ENCODE measurements at regions not wholly inside any gene's neighbourhood (a gene's known extent, or its start where the extent isn't known, plus 50 kb on each side); places are given as distances from the start of the nearest gene placed in this dataset.
"Not testable (repeated sequence)": the region's sequence is repeated elsewhere in the genome, so short reads cannot be mapped to it uniquely, and the experiment has no call there.

DNA sequence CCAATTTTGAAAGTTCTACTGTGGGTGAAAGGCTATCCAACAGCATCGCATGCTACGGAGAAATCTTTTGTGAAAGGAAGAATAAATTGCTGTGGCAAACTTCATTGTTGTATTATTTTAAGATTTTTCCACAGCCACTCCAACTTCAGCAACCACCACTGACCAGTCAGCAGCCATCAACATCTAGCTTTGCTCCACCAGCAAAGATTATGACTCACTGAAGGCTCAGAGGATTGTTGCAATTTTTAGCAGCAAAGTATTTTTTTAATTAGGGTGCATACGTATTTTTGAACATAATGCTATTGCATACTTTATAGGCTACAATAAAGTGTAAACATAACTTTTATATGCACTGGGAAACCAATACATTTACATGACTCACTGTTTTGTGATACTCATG lies 493.5 kb downstream of the TFAP2A start:
- DNase-seq, result no peak

DNA sequence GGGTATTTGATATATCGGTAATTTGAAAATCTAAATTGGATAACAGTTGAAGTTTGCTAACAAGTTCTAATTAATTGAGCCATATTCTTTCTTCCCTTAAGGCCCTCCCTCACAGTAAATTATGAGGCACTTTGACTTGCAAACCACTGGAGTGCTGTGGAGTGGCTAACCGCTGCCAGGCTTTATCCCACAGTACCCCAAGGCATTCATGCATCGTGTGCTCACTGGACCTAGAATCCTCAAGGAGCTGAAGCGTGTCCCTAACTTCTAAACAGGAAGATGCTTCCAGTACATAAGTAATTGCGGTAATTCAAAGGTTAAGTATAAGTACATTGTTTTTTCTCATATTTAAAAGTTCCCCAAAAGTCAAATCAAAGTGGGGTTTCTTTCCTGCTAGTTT lies 499.9 kb downstream of the TFAP2A start:
- DNase-seq, result no peak

DNA sequence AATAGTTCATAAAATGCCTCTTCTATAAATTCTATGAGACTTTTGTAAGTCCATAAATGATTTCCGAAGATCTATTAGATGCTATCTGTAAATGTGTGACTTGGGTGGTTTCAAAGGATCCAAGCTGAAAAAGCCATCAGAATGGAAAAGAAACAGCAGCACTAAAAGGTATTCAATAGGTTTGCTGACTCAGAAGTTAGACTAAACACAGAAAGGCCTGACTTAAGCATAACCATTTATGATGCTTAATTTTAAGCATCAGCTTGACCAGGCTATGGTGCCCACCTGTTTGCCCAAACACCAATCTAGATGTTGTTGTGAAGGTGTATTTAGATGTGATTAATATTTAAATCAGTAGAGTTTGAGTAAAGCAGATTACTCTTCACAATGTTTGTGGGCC lies 513.5 kb downstream of the TFAP2A start:
- no peak for DNase-seq

DNA sequence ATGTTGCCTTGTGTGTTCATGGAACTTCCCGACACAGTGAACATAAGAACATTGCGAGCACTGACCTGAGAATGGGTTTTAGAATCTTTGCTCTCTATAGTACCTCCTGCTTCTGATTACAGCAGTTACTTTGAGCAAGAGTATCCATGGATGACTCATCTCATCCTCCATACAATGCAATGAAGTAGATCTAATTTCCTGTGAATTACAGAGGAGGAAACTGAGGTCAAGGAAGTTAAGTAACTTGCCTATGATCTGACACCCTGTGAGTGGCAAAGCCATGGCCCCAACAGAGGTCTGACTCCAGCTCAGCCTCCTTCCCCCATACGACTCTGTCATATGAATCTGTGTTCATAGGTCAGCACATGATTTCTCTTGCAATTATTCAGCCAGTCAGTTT lies 518.1 kb downstream of the TFAP2A start:
- no peak for DNase-seq

DNA sequence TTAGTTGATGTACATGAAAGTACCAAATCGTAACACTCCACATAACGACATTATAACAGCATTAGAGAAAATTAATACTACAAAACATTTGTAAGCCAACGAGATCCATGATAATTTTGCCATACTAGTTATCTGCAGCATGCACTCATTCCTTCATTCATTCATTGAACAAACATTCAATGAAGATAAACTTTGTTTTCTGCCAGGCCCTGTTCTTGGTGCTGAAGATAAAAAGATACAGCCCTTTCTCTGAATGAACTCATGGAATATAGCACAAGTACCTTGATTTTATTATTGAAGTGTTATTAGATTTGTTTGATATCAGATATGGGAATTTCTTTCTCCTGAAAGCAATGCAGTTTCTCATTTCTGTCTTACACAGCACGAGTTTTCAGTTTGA lies 524.0 kb downstream of the TFAP2A start:
- DNase-seq, result no peak

DNA sequence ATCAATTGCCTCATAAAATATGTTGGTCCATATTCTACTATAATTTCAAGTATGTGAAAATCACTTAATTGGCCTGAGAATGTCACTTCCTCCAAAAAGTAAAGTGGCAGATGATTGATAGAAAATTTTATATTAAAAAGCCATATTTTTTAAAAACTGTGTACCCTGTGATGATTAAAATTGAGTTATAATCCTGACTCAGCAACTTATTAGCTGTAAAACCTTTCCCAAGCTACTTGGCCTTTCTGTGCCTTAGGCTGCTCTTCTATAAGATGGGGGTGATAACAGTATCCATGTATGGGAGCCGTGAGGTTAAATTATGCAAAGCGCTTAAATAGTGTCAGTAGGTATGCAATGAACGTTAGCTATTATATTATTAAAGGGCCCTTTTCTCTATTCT lies 524.4 kb downstream of the TFAP2A start:
- no peak for DNase-seq

DNA sequence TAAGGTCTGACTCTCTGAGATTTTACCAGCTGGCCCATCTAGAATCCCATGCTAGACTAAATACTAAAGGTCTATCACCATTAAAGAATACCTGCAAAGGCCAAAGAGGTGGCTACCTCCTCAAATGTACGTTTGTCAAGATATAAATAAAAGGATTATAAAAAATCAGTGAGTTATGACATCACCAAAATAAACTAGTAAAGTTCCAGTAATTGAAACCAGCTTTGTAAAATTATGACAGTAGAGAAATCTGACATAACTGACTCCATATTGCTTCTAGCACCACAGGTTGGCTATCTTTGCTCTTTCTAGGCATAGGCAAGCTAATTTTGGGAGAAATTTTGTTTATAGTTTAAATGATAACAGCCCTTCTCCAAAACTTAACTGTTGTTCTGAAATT lies 536.3 kb downstream of the TFAP2A start:
- no peak for DNase-seq

DNA sequence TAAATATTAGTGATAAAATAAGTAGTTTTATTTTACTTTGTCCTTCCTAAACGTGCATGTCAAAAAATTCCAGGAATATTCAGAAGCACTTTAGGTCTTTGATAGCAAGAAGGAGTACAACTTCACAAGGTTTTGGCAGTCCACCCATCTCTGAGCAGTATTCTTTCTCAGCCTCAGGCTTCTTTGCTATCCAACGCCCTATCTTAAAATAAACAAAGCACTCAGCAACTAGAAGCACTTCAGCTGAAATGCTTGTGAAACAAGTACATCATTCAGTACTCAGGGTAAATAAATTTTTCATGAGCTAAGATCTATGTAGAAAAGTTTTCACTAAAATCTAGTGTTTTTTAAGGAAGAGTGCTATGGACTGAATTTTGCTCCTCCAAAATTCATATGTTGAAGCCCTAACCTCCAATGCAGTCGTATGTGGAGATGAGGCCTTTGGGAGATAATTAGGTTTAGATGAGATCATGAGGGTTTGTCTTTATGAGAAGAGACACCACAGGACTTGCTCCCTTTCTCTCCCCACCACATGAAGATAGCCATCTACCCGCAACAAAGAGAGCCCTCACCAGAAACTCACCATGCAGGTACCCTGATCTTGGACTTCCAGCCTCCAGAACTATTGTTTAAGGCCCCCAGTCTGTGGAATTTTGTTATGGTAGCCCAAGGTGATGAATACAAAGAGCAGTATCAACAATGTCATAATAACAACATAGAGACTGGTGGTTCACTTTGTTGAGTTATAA lies 539.1 kb downstream of the TFAP2A start:
- no peak for DNase-seq

DNA sequence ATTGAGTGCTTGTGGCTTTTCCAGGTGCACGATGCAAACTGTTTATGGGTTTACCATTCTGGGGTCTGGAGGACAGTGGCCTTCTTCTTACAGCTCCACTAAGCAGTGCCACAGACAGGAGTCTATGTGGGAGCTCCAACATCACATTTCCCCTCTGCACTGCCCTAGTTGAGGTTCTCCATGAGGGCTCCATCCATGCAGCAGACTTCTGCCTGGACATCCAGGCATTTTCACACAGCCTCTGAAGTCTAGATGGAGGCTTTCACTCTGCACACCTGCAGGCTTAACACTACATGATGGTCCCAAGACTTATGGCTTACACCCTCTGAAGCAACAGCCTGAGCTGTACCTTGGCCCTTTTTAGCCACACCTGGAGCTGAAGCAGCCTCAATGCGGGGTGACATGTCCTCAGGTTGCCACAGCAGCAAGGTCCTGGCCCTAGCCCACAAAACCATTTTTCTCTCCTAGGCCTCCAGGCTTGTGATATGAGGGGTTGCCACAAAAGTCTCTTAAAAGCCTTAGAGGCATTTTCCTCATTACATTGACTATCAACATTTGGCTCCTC lies 552.2 kb downstream of the TFAP2A start:
- no peak for DNase-seq

DNA sequence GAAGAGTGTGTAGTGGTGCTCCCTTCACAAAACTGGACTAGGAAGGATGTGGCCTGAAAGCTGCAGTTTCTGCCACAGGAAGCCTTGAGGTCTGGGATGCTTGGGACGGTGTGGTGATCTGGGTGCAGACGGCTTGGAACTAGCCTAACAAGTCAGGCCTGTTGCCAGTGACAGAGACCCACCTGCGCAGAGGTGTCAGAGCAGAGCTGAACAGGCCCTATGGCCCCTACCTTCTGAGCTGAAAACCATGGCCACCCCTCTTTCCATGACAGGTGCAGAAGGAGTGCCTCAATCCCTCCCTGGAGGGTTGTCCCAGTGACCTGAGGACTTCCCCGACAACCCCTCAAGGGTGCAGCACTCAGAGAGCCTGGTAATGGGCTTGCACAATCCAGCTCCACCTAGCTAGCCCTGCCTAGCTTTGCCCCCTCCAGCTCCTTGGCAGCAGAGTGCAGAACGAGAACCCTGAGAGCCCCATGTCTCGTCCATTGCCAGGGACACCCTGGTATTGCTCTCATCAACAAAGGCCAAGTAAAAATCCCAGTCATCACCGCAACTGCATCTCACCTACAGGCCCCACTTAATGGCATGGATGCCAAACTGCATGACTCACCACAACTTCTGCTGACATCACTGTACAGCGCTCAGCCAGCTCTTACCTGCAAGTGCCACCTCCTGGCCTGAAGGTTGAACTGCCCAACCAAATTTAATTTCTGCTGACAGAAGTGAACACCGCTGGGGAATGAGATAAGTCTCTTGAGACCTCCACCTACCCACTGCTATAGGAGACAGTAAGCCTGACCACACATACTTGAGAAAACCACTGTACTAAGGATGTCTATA lies 563.1 kb downstream of the TFAP2A start:
- DNase-seq, result no peak

DNA sequence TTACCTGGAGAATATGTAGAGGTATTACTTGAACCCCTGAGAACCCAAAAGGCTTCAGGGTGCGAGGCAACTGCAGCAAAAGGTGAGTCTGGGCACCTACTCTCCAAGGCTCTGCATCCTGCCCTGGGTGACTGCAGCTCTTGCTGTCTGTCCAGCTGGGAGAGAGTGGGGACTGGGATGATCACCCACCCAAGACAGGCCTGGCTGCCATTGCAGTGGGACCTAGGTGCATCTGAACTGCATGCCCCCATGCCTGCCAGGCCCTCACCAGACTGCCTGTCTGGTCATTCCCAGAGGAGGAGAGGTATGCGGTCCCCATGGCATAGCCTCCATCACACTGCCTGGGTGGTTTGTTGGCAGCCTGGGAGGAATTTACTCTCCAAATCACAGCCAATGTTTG lies 563.9 kb downstream of the TFAP2A start:
- DNase-seq, result no peak

DNA sequence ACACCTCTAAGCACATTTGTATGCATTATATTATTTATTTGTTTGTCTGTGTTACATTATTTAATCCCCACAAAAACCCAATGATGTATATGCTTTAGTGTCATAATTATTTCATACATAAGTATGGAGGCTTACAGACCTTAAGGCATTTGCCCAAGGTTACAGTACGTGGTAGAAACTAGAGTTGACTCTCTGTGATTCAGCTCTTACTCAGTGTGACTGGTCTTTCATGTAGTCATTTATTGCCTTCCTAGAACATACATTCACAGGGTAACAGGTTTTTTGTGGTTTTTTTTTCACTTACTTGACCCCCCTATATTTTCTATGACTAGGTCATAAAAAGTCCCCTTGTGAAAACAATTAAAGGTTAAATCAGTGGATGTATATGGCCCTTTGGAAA lies 566.8 kb downstream of the TFAP2A start:
- no peak for DNase-seq

DNA sequence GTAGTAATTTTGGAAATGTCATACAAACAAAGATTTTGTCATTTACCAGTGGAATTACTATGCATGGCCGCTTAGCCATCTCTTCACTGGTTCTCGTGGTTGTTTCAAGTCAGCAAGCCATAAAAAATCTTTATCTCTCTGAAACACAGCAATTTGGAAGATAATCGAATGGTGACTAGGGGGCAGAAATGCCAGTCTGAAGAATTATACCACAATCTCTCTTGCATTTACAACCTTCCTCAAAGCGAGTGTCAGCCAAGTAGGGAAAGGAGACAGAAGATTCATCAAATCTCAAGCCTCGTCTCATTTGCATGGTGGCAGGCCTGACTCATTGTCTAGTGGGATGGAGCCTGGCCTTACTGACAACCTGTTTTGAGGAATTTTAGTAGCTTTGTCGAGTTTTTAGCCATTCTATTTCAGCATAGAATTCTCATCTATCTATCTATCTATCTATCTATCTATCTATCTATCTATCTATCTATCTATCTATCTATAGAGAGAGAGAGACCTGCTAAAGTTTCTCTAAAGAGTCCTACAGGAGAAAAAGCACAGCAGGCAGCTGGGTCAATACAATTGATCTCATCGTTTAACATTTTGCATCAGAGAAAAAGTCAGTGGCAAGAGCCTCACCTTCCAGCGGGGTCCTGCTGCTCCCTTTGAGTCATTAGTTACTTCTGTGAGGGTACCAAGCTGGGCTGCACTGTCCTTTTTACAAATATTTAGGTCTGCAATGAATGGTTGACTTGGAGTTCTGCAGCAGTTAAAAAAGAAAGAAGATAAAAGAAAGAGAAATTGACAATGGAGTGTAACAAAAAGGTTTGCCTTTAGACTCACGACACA lies 572.8 kb downstream of the TFAP2A start:
- DNase-seq, result no peak

DNA sequence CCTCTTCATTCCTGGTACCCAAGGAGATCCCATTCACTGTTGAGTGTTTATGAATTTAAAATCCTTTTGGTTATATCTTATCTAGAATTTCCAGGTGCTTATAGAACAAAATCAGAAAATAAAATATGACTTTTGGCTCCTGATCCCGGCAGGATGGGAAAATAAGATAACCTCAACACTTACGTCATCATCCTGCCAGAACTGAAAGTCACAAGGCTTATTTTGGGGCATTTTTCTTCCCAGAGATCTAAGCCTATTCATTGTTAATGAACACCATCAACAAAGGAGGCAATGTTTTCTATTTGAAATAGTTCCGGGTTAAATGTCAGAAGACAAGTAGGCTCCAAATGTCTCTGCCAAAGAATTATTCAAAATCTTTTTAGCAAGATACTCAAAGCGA lies 580.6 kb downstream of the TFAP2A start:
- no peak for DNase-seq

DNA sequence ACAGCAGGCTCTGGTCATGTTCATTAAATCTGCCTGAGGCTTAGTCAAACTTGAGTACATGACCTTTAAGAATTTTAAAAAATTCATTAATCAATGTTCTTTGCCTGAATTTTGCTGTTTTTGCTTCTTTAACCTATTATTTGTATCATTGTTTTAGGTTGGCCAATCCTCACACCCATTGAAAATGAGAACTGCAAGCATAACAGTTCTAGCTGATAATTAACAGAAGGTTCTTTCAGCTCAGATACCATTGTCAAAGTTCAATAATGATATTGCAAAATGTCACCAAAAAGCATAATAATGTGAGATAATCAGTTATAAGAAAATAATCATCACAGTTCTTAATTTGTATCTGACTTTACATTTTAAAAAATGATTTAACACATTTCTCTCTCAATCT lies 583.1 kb downstream of the TFAP2A start:
- no peak for DNase-seq

DNA sequence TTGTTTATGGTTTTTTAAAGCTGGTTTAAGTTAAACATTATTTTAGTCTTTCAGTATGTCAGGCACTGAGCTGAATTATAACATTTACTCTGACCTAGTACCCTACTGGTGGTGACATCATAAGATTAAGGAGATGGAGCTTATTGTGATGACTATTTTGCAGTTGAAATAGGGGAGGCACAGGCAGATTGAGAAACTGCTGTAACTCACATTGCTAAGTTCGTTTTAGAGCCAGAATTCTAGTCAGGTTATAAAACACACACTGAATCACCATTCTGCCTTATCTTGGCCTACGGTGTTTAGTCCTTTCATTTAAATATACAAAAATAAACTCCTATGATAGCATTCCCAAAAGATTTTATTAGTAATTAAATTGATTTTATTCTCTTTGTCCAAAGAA lies 584.1 kb downstream of the TFAP2A start:
- DNase-seq, result no peak

DNA sequence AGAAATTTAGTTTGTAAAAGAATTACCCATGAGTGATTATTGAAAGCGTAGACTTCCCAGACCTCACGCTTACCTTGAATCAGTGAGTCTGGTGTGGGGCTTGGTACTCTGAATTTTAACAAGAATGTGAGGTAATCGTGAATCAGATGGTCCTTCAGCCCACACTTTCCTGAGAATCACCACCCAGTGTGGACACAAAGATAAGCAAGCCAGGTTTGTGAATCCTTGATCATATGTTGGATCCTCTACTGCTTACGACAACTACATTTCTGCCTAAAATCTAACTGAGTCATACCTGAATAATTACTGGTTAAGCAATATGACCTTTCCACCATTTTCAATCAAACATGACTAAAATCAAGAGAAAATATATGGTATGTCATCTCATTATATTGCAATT lies 589.3 kb downstream of the TFAP2A start:
- DNase-seq, result no peak

DNA sequence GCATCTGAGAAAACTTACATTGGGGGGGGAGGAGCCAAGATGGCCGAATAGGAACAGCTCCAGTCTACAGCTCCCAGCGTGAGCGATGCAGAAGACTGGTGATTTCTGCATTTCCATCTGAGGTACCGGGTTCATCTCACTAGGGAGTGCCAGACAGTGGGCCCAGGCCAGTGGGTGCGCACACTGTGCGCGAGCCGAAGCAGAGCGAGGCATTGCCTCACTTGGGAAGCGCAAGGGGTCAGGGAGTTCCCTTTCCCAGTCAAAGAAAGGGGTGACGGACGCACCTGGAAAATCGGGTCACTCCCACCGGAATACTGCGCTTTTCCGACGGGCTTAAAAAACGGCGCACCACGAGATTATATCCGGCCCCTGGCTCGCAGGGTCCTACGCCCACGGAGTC lies 604.1 kb downstream of the TFAP2A start:
- not testable (repeated sequence) for DNase-seq

DNA sequence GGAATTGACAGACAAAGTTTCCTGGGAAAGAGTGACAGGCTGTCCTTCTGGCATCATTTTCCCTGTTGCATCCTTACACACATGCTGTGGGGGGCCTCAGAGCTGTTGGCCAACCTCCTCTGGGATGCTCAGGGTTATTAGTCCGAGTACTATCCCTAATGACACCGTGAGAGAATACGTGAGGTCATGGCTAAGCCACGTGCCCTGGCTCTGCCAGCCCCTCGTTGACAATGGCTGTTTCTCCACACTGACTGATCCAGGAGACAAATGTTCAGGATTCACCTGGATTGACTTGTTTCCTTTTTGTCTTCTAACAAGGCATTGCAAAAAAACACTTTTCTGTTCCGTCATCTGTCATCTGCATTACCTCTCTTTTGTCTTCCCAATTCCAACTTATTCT lies 604.6 kb downstream of the TFAP2A start:
- no peak for DNase-seq

DNA sequence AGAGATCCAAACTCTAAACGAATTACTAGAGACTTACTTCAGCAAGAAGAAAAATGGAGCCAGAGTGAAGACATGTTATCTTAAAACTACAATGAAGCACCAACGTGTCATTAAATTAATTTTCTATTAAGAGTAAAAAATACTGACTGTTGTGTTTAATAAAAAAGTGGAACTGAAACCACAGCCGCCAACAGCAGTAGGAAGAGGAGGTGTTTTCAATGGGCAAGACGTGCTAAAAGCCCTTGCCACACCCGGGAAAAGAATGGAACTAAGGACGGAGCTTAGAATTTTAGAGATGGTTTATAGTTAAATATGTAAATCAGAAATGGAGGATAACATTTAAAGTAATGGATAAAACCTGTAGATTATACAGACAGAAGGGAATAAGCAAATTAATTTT lies 608.7 kb downstream of the TFAP2A start:
- DNase-seq, result no peak

DNA sequence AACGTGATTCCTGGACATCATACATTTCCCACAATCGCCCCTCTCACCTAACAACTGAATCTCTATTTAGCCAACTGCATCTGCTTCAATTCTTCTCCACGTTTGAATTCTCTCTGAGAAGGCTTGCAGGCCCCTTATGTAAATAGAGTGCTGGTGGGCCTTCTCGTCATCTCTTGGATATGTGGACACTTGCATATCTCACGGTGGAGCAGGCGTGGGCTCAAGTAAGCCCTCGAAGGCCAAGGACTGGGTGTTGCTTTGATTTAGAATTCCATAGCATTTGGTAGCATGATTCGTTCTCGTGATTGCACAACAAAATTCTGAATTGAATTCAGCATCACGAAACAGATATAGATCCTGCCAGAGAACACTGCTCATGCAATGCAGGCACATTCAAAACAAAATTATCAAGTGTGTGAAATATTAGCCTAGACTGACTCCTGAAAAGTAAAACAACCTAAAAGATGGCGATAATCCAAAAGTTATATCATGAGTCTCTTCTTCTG lies 613.6 kb downstream of the TFAP2A start:
- DNase-seq, result no peak

DNA sequence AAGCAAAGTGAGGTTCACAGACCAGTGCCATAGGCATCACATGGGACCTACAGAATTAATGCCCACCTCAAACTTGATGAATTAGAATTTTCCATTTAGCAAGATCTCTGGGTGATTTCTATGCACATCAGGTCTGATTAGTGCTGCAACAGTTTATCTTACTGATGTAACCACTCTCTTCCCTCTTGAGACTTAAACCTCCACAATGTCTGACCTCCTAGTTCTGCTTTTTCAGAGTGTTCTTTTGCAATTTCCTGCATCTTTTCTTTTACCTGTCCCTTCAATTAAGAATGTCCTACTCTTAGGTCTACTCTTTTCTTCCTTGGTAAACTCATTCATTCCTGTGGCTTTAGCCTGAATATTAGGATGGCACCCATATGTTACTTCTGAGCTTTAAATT lies 615.3 kb downstream of the TFAP2A start:
- no peak for DNase-seq

DNA sequence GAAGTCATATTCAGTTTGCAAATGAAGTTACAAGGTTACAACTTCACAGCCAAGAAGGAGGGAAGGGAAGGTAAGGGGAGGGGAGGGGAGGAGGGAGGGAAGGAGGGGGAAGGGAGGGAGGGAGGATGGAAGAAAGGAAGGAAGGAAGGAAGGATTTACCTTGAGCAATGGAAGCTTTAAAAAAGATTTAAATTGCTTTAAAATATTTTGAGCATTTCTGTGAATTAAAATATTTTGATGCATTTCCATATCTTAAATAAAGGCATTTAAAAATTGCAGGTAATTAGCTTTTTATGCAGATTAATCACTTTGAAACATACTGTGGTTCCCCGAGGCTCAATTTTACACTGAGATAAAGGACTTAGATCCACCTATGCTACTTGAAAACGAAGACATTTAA lies 618.0 kb downstream of the TFAP2A start:
- DNase-seq, result no peak

Data from stimulated activated CD4-positive, alpha-beta T cell treated with anti-CD3 and anti-CD28 coated beads, Interleukin-2, amount 100 ng/mL, for 24 hours (primary cell).